Muscle of arm (tissue), 1 donor: ENCODE measurements at regions not wholly inside any gene's neighbourhood (a gene's known extent, or its start where the extent isn't known, plus 50 kb on each side); places are given as distances from the start of the nearest gene placed in this dataset.

Experiments used
- DNase-seq: peaks from one replicate; pipeline ENCODE4 v3.0.0-alpha.2; 2013

GRCh38 chr4:89364541-89364940 lies 56.9 kb upstream of the GPRIN3 start:
- no peak for DNase-seq

- DNase-seq: no peak
These were observed 56.2 kb upstream of the GPRIN3 start for GRCh38 chr4:89363786-89364185.

GRCh38 chr4:89358935-89359638 lies 51.5 kb upstream of the GPRIN3 start:
- DNase-seq: no peak

DNA sequence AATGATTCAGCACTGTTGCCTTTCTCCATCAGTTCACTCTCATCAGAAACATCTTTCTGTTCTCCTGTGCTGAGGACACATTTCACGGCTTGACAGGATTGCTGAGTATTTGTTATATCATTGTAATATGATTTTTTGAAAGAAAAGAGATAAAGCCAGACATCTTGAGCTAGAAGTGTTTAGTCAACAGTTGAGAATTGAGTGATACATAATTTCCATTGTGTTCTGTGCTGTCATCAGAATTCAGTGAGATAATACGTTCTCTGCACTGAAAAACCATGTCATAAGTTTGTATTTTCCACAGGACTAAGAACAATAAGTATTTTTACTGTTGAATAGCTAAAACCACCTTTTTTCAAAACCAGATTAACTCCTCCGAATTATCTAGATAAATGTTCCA lies 50.2 kb upstream of the GPRIN3 start:
- DNase-seq: no peak
